Stimulated activated CD4-positive, alpha-beta T cell treated with anti-CD3 and anti-CD28 coated beads, Interleukin-1b, Interleukin-23, amount 100 ng/mL, for 4 hours (primary cell): ENCODE measurements at regions not wholly inside any gene's neighbourhood (a gene's known extent, or its start where the extent isn't known, plus 50 kb on each side); places are given as distances from the start of the nearest gene placed in this dataset.

Experiments
- DNase-seq, 2 donors: peaks; one replicate each; pipeline ENCODE4 v3.0.0-alpha.2; 2020; ENCODE audit warnings: low read depth in 2 of 2

- no peak for DNase-seq
Measured at GRCh38 chr10:44618910-44619309, 234.0 kb upstream of the CXCL12 start.

GRCh38 chr10:44619521-44619920 is 234.6 kb upstream of the CXCL12 start:
- no peak for DNase-seq

GRCh38 chr10:44619975-44620374 is 235.1 kb upstream of the CXCL12 start:
- no peak for DNase-seq

- DNase-seq, result no peak
Measured at GRCh38 chr10:44627591-44628354, 242.9 kb upstream of the CXCL12 start.

GRCh38 chr10:44628921-44629320 is 244.0 kb upstream of the CXCL12 start:
- DNase-seq, result no peak

- DNase-seq, result no peak
Measured at GRCh38 chr10:44635176-44635575, 250.3 kb upstream of the CXCL12 start.

- DNase-seq, result no peak
Measured at GRCh38 chr10:44636625-44637024, 251.7 kb upstream of the CXCL12 start.

GRCh38 chr10:44640429-44640828 is 255.5 kb upstream of the CXCL12 start:
- DNase-seq, result no peak

GRCh38 chr10:44647473-44647872 is 262.6 kb upstream of the CXCL12 start:
- no peak for DNase-seq

- DNase-seq, result no peak
Measured at GRCh38 chr10:44647877-44648542, 263.1 kb upstream of the CXCL12 start.

GRCh38 chr10:44650691-44651661 is 260.2 kb upstream of the TMEM72 start:
- DNase-seq, result no peak

GRCh38 chr10:44651834-44652233 is 259.3 kb upstream of the TMEM72 start:
- DNase-seq, result no peak

- DNase-seq, result no peak
Measured at GRCh38 chr10:44659320-44659719, 251.8 kb upstream of the TMEM72 start.

GRCh38 chr10:44660271-44660670 is 250.9 kb upstream of the TMEM72 start:
- DNase-seq, result no peak

GRCh38 chr10:44662051-44662450 is 249.1 kb upstream of the TMEM72 start:
- DNase-seq, result no peak

GRCh38 chr10:44668336-44668735 is 242.8 kb upstream of the TMEM72 start:
- DNase-seq, result no peak

GRCh38 chr10:44671319-44671718 is 239.8 kb upstream of the TMEM72 start:
- DNase-seq, result no peak

GRCh38 chr10:44673245-44673983 is 237.7 kb upstream of the TMEM72 start:
- DNase-seq, result no peak

- no peak for DNase-seq
Measured at GRCh38 chr10:44674536-44675386, 236.4 kb upstream of the TMEM72 start.

GRCh38 chr10:44675387-44675874 is 235.7 kb upstream of the TMEM72 start:
- no peak for DNase-seq
